Prostate gland (tissue), 2 donors: ENCODE measurements at regions not wholly inside any gene's neighbourhood (a gene's known extent, or its start where the extent isn't known, plus 50 kb on each side); places are given as distances from the start of the nearest gene placed in this dataset.

Source experiments
- POLR2A ChIP-seq: fragments of 450-650 bp; IDR thresholded peaks from one replicate; pipeline ENCODE4 v1.6.1; 2016; ENCODE audit warnings: antibody characterized with exemption, mild to moderate bottlenecking
- TF ChIP-seq, protein P1 (sequence below), 4 experiments: fragments of 200-600 bp in 2 of 4; fragments of 450-650 bp in 2 of 4; sonication (generic) in 2 of 4; IDR thresholded peaks; 1 replicate in 3 of 4; 2 replicates in 1 of 4; pipeline ENCODE4 v1.5.1; 2016 to 2019; ENCODE audit warnings: antibody characterized with exemption in 4 of 4, mild to moderate bottlenecking in 2 of 4, moderate library complexity in 2 of 4

DNA sequence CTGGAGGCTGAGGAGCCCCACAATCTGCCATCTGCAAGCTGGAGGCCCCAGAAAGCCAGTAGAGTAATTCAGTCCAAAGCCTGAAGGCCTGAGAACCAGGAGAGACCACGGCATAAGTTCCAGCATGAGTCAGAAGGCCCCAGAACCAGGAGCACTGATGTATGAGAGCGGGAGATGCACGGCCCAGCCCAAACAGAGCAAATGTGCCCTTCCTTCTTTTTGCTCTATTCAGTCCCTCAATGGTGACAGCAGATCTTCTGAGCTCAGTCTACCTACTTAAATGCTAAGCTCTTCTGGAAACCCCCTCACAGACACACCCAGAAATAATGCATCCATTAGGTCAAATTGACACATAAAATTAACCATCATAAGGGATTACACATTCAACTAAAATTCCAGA, 277.6 kb downstream of the ATPSCKMT start:
- TF ChIP-seq, protein P1, sequence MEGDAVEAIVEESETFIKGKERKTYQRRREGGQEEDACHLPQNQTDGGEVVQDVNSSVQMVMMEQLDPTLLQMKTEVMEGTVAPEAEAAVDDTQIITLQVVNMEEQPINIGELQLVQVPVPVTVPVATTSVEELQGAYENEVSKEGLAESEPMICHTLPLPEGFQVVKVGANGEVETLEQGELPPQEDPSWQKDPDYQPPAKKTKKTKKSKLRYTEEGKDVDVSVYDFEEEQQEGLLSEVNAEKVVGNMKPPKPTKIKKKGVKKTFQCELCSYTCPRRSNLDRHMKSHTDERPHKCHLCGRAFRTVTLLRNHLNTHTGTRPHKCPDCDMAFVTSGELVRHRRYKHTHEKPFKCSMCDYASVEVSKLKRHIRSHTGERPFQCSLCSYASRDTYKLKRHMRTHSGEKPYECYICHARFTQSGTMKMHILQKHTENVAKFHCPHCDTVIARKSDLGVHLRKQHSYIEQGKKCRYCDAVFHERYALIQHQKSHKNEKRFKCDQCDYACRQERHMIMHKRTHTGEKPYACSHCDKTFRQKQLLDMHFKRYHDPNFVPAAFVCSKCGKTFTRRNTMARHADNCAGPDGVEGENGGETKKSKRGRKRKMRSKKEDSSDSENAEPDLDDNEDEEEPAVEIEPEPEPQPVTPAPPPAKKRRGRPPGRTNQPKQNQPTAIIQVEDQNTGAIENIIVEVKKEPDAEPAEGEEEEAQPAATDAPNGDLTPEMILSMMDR (IDR thresholded peaks at IDR 0.05): no peak
- TF ChIP-seq POLR2A: no peak
